WERI-Rb-1 (cell line): ENCODE measurements at regions not wholly inside any gene's neighbourhood (a gene's known extent, or its start where the extent isn't known, plus 50 kb on each side); places are given as distances from the start of the nearest gene placed in this dataset.

Experiments used
- DNase-seq: peaks from one replicate; pipeline ENCODE4 v3.0.0-alpha.2; 2020
- H3K27ac ChIP-seq: fragments of 250-450 bp; sonication (Bioruptor Pico); 2 replicates; pipeline ENCODE4 v1.5.1; 2020; ENCODE audit warnings: mild to moderate bottlenecking, moderate library complexity
- H3K27me3 ChIP-seq: fragments of 250-450 bp; sonication (Bioruptor Pico); 2 replicates; pipeline ENCODE4 v1.5.1; 2021; ENCODE audit warnings: mild to moderate bottlenecking, low read depth, moderate library complexity; ENCODE audit not compliant: insufficient read depth, severe bottlenecking
- H3K36me3 ChIP-seq: fragments of 250-450 bp; sonication (Bioruptor Pico); 2 replicates; pipeline ENCODE4 v1.5.1; 2020; ENCODE audit warnings: mild to moderate bottlenecking, moderate library complexity
- H3K4me3 ChIP-seq: 2 replicates; pipeline ENCODE4 v1.5.1; 2011; ENCODE audit warnings: low read depth, mild to moderate bottlenecking, control low read depth, low read length
- H3K9me3 ChIP-seq: fragments of 250-450 bp; sonication (Bioruptor Pico); 2 replicates; pipeline ENCODE4 v1.5.1; 2021; ENCODE audit warnings: mild to moderate bottlenecking, moderate library complexity; ENCODE audit not compliant: severe bottlenecking
- CTCF ChIP-seq: IDR thresholded peaks from 2 replicates; pipeline ENCODE4 v1.5.1; 2011; ENCODE audit warnings: low read depth, mild to moderate bottlenecking, control low read depth, inconsistent platforms, low read length

GRCh38 chr3:193929921-193930646, 205.9 kb upstream of the HES1 start:
- no peak for DNase-seq
- H3K36me3 ChIP-seq: no peaks in the 10 kb centered on the region
- H3K27ac ChIP-seq: no peak overlapping the region
- TF ChIP-seq CTCF: no peak
- H3K4me3 ChIP-seq: no peak overlapping the region
- H3K9me3 ChIP-seq: no peaks in the 10 kb centered on the region
- no peaks in the 10 kb centered on the region for H3K27me3 ChIP-seq

- Histone ChIP-seq H3K9me3 (no peaks in the 10 kb centered on the region), H3K36me3 (no peaks in the 10 kb centered on the region), H3K27me3 (no peaks in the 10 kb centered on the region), H3K4me3 (no peak overlapping the region), H3K27ac (no peak overlapping the region)
- no peak for TF ChIP-seq CTCF
- DNase-seq: no peak
These were observed 203.8 kb upstream of the HES1 start for GRCh38 chr3:193932136-193932535.

GRCh38 chr3:193932576-193932975, 203.4 kb upstream of the HES1 start:
- TF ChIP-seq CTCF: no peak

GRCh38 chr3:193933451-193933850, 202.5 kb upstream of the HES1 start:
- Histone ChIP-seq H3K4me3 (no peak overlapping the region), H3K27ac (no peak overlapping the region), H3K27me3 (no peaks in the 10 kb centered on the region), H3K9me3 (no peaks in the 10 kb centered on the region), H3K36me3 (no peaks in the 10 kb centered on the region)
- no peak for DNase-seq
- no peak for TF ChIP-seq CTCF

More at GRCh38 chr3:193932576-193932975, 203.4 kb upstream of the HES1 start:
- Histone ChIP-seq H3K36me3 (no peaks in the 10 kb centered on the region), H3K27ac (no peak overlapping the region), H3K9me3 (no peaks in the 10 kb centered on the region), H3K4me3 (no peak overlapping the region), H3K27me3 (no peaks in the 10 kb centered on the region)
- no peak for DNase-seq

GRCh38 chr3:193935916-193936315, 200.0 kb upstream of the HES1 start:
- Histone ChIP-seq H3K36me3 (no peaks in the 10 kb centered on the region), H3K9me3 (no peaks in the 10 kb centered on the region), H3K4me3 (no peak overlapping the region), H3K27ac (no peak overlapping the region), H3K27me3 (no peaks in the 10 kb centered on the region)
- no peak for TF ChIP-seq CTCF
- DNase-seq: no peak

GRCh38 chr3:193938613-193939012, 197.3 kb upstream of the HES1 start:
- Histone ChIP-seq H3K36me3 (no peaks in the 10 kb centered on the region), H3K27ac (no peak overlapping the region), H3K4me3 (no peak overlapping the region), H3K27me3 (no peaks in the 10 kb centered on the region), H3K9me3 (no peaks in the 10 kb centered on the region)
- no peak for TF ChIP-seq CTCF
- no peak for DNase-seq
